ENCODE measurements at regions not wholly inside any gene's neighbourhood (a gene's known extent, or its start where the extent isn't known, plus 50 kb on each side); places are given as distances from the start of the nearest gene placed in this dataset.

- no peak for TF ChIP-seq Cebpa-rat (IDR thresholded peaks at IDR 0.05)
- no peaks in the 10 kb centered on the region for H3K4me1 ChIP-seq
- no peak overlapping the region for H3K27ac ChIP-seq
- no peak overlapping the region for H3K4me2 ChIP-seq
- H4K20me1 ChIP-seq, result no peaks in the 10 kb centered on the region
- no peaks in the 10 kb centered on the region for H3K27me3 ChIP-seq
- no peaks in the 10 kb centered on the region for H3K9me3 ChIP-seq (replicated peaks in 1 of 11)
- no peak overlapping the region for H3K9ac ChIP-seq
- H3K4me3 ChIP-seq, result no peak overlapping the region
- H3K36me3 ChIP-seq, result no peaks in the 10 kb centered on the region
Observed at GRCh38 chr21:16345757-16346156, 616.0 kb downstream of the USP25 start.

GRCh38 chr21:16347223-16347622 is 617.4 kb downstream of the USP25 start:
- no peaks in the 10 kb centered on the region for H3K36me3 ChIP-seq
- H3K27ac ChIP-seq, result no peak overlapping the region
- H3K4me2 ChIP-seq, result no peak overlapping the region
- H3K4me3 ChIP-seq, result no peak overlapping the region
- no peaks in the 10 kb centered on the region for H3K27me3 ChIP-seq
- no peaks in the 10 kb centered on the region for H3K9me3 ChIP-seq (replicated peaks in 1 of 11)
- TF ChIP-seq Cebpa-rat (IDR thresholded peaks at IDR 0.05), result no peak
- no peaks in the 10 kb centered on the region for H3K4me1 ChIP-seq
- no peak overlapping the region for H3K9ac ChIP-seq
- no peaks in the 10 kb centered on the region for H4K20me1 ChIP-seq

DNA sequence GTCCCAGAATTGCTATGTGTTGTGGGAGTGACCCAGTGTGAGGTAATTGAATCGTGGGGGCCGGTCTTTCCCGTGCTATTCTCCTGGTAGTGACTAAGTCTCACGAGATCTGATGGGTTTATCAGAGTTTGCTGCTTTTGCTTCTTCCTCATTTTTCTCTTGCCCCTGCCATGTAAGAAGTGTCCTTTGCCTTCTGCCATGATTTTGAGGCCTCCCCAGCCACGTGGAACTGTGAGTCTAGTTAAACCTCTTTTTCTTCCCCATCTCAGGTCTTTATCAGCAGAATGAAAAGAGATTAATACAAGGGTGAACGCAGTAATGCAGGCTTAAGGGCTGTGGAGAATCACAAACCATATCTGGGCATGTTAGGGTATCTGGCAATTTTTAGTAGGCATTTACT is 624.0 kb downstream of the USP25 start:
- no peaks in the 10 kb centered on the region for H3K4me1 ChIP-seq
- H3K36me3 ChIP-seq, result no peaks in the 10 kb centered on the region
- no peak overlapping the region for H3K4me3 ChIP-seq
- H3K4me2 ChIP-seq, result no peak overlapping the region
- H4K20me1 ChIP-seq, result no peaks in the 10 kb centered on the region
- no peaks in the 10 kb centered on the region for H3K27me3 ChIP-seq
- H3K27ac ChIP-seq, result no peak overlapping the region
- H3K9me3 ChIP-seq (replicated peaks in 1 of 11), result no peaks in the 10 kb centered on the region
- H3K9ac ChIP-seq, result no peak overlapping the region
- no peak for TF ChIP-seq Cebpa-rat (IDR thresholded peaks at IDR 0.05)

DNA sequence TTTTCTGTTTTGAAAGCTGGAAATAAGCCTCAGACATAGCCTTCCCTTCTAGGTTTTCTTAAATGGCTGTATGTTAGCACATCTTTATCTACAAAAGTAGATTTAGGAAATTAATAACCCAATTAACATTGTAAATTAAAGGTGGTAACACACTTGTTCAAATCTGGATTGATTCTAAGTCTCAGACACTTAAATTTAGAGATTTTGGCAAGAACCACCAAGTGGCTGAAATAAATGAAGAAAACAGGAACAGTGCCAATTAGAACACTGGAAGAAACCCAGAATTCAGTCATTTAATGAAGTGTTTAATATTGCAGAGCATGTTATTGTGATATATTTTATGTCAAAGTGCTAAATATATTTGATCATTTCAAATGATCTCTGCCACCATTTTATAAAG is 628.2 kb downstream of the USP25 start:
- H3K4me2 ChIP-seq, result no peak overlapping the region
- no peaks in the 10 kb centered on the region for H3K36me3 ChIP-seq
- no peaks in the 10 kb centered on the region for H3K4me1 ChIP-seq
- H4K20me1 ChIP-seq, result no peaks in the 10 kb centered on the region
- H3K9ac ChIP-seq, result no peak overlapping the region
- no peak overlapping the region for H3K27ac ChIP-seq
- H3K27me3 ChIP-seq, result no peaks in the 10 kb centered on the region
- no peak for TF ChIP-seq Cebpa-rat (IDR thresholded peaks at IDR 0.05)
- peaks cover 0 to 7% (median 0%) of the 10 kb centered on the region in 11 experiments; a peak in 8 of 22 replicates for H3K9me3 ChIP-seq (replicated peaks in 1 of 11)
- no peak overlapping the region for H3K4me3 ChIP-seq

DNA sequence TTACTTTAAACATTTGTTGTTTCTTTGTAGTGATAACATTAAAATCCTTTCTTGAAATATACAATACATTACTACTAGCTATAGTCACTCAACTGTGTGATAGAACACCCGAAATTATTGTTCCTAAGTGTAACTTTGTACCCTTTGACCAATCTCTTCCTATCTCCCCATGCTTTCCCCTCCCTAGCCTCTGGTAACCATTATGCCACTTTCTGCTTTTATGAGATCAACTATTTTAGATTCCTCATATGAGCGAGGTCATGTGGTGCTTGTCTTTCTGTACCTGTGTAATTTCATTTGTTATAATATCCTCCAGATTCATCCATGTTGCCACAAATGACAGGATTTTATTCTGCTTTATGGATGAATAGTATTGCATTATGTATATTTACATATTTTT is 629.0 kb downstream of the USP25 start:
- no peak overlapping the region for H3K4me2 ChIP-seq
- H3K9ac ChIP-seq, result no peak overlapping the region
- H3K27me3 ChIP-seq, result no peaks in the 10 kb centered on the region
- H3K4me1 ChIP-seq, result no peaks in the 10 kb centered on the region
- H3K9me3 ChIP-seq (replicated peaks in 1 of 11), result peaks cover 0 to 7% (median 0%) of the 10 kb centered on the region in 11 experiments; a peak in 8 of 22 replicates
- no peak overlapping the region for H3K27ac ChIP-seq
- no peaks in the 10 kb centered on the region for H3K36me3 ChIP-seq
- TF ChIP-seq Cebpa-rat (IDR thresholded peaks at IDR 0.05), result no peak
- H4K20me1 ChIP-seq, result no peaks in the 10 kb centered on the region
- no peak overlapping the region for H3K4me3 ChIP-seq

DNA sequence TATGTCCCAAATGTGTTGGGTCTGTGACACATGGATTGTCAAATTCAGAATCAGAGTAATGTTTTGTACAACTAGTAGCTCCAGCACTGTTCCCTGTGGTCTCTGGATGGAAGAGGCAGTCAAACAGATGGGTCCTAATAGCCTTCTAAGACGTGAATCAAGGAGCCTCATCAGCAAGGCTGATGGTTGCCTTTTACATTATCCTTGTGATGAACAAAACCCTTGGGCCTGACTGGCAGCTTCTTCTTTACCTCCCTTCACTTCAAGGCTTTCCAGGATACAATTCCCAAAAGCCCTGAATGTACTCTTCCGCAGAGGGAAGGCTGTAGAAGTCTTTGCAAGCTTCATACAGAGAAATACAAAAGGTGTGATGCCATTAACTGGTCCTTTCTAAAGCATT is 633.3 kb downstream of the USP25 start:
- H3K4me2 ChIP-seq, result no peak overlapping the region
- no peak for TF ChIP-seq Cebpa-rat (IDR thresholded peaks at IDR 0.05)
- no peaks in the 10 kb centered on the region for H3K4me1 ChIP-seq
- H3K9ac ChIP-seq, result no peak overlapping the region
- H3K27me3 ChIP-seq, result no peaks in the 10 kb centered on the region
- no peak overlapping the region for H3K27ac ChIP-seq
- peaks cover 0 to 7% (median 0%) of the 10 kb centered on the region in 11 experiments; a peak in 8 of 22 replicates for H3K9me3 ChIP-seq (replicated peaks in 1 of 11)
- no peaks in the 10 kb centered on the region for H3K36me3 ChIP-seq
- H3K4me3 ChIP-seq, result no peak overlapping the region
- H4K20me1 ChIP-seq, result no peaks in the 10 kb centered on the region

GRCh38 chr21:16363518-16363917 is 633.7 kb downstream of the USP25 start:
- H3K4me3 ChIP-seq, result no peak overlapping the region
- H3K9me3 ChIP-seq (replicated peaks in 1 of 11), result peaks cover 0 to 7% (median 0%) of the 10 kb centered on the region in 11 experiments; a peak in 8 of 22 replicates
- H3K4me1 ChIP-seq, result no peaks in the 10 kb centered on the region
- TF ChIP-seq Cebpa-rat (IDR thresholded peaks at IDR 0.05), result no peak
- H3K27ac ChIP-seq, result no peak overlapping the region
- H4K20me1 ChIP-seq, result no peaks in the 10 kb centered on the region
- no peak overlapping the region for H3K4me2 ChIP-seq
- no peak overlapping the region for H3K9ac ChIP-seq
- H3K27me3 ChIP-seq, result no peaks in the 10 kb centered on the region
- H3K36me3 ChIP-seq, result no peaks in the 10 kb centered on the region

DNA sequence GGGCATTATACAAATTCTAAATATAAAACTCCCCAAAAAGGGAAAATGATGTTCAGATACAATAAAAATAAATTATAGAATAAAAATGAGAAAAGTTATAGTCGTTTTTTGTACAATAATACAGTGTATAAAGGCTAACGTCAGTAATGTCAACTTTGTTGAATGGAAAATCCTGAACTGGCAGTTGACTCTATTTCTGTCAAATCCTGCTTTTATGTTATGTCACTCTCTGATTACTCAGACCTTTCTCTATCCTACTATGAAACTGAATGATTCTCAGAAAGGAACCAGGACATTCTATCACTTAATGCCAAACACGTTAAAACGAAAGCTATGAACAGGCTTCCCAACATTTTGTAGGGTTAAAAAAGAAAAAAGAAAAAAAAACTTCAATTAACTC is 636.4 kb downstream of the USP25 start:
- Histone ChIP-seq H4K20me1 (no peaks in the 10 kb centered on the region), H3K9ac (no peak overlapping the region), H3K4me1 (no peaks in the 10 kb centered on the region), H3K36me3 (peaks cover 0 to 4% (median 0%) of the 10 kb centered on the region in 11 experiments; a peak in 1 of 22 replicates), H3K27me3 (no peaks in the 10 kb centered on the region), H3K27ac (no peak overlapping the region), H3K9me3 (replicated peaks in 1 of 11) (no peaks in the 10 kb centered on the region), H3K4me2 (no peak overlapping the region), H3K4me3 (no peak overlapping the region)
- no peak for TF ChIP-seq Cebpa-rat (IDR thresholded peaks at IDR 0.05)

GRCh38 chr21:16367079-16367478 is 637.3 kb downstream of the USP25 start:
- peaks cover 0 to 4% (median 0%) of the 10 kb centered on the region in 11 experiments; a peak in 1 of 22 replicates for H3K36me3 ChIP-seq
- no peak overlapping the region for H3K9ac ChIP-seq
- H3K27ac ChIP-seq, result no peak overlapping the region
- no peak overlapping the region for H3K4me3 ChIP-seq
- no peaks in the 10 kb centered on the region for H3K27me3 ChIP-seq
- H4K20me1 ChIP-seq, result no peaks in the 10 kb centered on the region
- no peaks in the 10 kb centered on the region for H3K4me1 ChIP-seq
- H3K4me2 ChIP-seq, result no peak overlapping the region
- no peak for TF ChIP-seq Cebpa-rat (IDR thresholded peaks at IDR 0.05)
- H3K9me3 ChIP-seq (replicated peaks in 1 of 11), result no peaks in the 10 kb centered on the region

DNA sequence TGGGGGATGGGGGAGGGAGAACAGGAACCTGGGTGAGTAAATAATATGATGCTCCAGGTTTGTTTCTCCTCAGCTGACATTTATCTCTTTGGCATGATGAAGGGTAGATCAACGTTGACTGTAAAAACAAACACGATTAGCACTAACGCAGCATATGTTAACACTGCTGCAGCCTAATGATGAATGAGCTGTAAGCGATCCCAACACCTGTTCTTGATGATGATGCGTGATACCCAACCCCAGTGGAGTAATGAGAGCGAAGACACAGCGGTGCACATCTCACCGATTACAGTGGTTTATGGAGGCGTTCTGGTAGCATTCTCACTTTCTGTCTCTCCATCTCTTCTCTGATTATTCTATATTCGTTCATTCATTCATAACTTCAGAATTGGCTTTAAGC is 640.4 kb downstream of the USP25 start:
- no peak overlapping the region for H3K4me2 ChIP-seq
- H4K20me1 ChIP-seq, result no peaks in the 10 kb centered on the region
- H3K9ac ChIP-seq, result no peak overlapping the region
- no peak overlapping the region for H3K4me3 ChIP-seq
- H3K27me3 ChIP-seq, result no peaks in the 10 kb centered on the region
- TF ChIP-seq Cebpa-rat (IDR thresholded peaks at IDR 0.05), result no peak
- H3K27ac ChIP-seq, result no peak overlapping the region
- no peaks in the 10 kb centered on the region for H3K4me1 ChIP-seq
- H3K36me3 ChIP-seq, result peaks cover 0 to 4% (median 0%) of the 10 kb centered on the region in 11 experiments; a peak in 1 of 22 replicates
- H3K9me3 ChIP-seq (replicated peaks in 1 of 11), result no peaks in the 10 kb centered on the region
